Fibroblast of the conjunctiva (primary cell): ENCODE measurements at regions not wholly inside any gene's neighbourhood (a gene's known extent, or its start where the extent isn't known, plus 50 kb on each side); places are given as distances from the start of the nearest gene placed in this dataset.
"Not testable (repeated sequence)": the region's sequence is repeated elsewhere in the genome, so short reads cannot be mapped to it uniquely, and the experiment has no call there.

Source experiments
- DNase-seq: peaks from one replicate; pipeline ENCODE4 v3.0.0-alpha.2; 2010; ENCODE audit warnings: low read depth

DNA sequence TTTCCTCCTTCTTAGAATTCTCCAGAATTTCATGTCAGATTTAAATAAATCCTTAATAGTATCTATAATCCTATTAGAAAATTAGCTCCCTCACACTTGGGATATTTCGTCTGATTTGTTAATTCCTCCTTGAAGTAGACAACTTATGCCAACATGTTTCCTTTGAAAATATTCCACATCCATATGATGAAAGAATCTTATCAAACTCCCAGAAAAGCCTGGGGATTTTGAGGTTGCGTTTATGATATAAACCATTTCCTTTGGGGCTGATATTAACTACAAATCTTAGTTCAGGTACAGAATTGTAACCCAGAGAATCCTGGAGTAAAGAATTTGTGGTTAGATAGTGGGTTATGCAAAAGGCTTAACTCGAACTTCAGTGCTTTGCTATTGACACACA, 2373.8 kb upstream of the ACO1 start:
- DNase-seq = no peak

DNA sequence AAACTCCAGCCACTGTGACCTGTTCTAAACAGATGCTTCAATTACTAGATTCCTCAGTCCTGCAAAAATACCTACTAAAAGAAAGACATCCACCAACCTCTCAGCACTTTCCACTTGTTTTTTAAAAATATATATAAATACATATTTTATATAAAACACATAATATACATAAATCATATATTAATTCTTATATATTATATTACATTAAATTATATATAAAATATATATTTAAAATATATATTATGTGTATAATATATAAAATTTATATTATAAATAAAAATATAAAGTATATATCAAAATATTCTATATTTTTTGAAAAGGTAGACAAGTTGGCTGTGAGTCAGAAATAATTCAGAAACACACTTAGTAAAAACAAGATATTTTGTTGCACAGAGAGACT, 2371.8 kb upstream of the ACO1 start:
- DNase-seq = no peak

DNA sequence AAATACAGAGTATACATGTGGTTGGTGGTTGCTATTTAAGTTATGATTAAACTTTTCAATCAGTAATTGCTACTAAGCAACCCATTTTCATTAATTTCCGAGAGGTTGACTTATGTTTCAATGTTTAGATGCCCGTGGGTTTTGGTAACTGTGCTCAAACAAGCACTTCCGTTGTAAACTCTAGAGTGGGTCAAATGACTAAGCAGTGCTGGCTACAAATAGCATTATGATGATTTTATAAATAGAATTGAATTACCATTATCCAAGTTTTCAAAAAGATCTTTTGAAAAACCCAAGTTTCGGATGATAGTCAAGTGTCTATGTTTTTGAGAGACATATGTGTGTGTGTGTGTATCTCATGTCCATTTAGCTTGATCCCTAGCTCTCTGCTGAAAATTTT, 2369.4 kb upstream of the ACO1 start:
- DNase-seq = no peak

DNA sequence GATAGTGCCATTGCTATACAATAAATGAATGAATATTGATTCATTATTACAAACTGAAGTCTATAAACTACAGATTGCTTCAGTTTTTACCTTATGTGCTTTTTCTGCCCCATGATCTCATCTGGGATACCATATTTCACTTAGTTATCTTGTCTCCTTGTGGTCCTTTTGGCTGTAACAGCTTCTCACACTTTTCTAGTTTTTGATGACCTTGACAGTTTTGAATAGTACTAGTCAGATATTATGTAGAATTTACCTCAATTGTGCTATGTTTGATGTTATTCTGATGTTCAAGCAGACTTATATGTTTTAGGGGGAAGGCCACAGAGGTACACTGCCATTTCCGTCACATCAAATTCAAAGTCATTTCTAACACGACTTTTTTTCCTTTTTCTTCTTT, 2364.3 kb upstream of the ACO1 start:
- DNase-seq = no peak

DNA sequence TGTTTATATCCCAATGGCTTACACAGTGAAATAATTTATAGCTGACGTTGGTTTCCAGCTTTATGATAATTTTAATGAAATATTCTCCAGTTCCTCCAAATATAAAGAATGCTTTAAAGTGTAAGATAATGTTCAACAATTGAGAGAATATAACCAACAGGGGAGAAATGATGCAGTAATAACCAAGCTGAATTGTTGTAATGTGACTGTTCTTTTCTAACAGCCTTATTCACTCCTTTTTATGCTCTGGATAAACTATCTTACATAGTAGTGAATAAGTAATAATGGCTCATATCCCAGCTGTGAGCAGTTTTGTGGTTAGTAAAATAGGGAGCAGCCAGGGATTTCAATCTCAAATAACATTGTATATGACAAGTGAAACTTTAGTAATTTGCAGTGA, 2348.7 kb upstream of the ACO1 start:
- DNase-seq = no peak

DNA sequence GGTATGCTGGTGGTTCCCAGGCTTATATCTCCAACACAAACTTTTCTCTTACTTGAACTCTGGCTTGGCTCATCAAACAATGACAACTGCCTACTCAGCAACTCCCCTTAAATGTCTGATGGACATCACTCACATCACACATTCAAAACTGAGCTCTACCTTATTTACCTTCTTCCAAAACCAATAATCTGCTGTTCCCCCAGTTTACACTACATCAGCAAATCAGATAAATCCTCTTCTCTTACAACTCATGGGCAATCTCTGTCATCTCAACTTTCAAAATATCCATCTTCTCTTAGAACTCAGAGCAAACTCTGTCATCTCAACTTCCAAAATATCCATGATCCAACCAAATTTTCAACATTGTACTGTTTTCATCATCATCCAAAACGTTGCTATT, 2347.9 kb upstream of the ACO1 start:
- DNase-seq = no peak

DNA sequence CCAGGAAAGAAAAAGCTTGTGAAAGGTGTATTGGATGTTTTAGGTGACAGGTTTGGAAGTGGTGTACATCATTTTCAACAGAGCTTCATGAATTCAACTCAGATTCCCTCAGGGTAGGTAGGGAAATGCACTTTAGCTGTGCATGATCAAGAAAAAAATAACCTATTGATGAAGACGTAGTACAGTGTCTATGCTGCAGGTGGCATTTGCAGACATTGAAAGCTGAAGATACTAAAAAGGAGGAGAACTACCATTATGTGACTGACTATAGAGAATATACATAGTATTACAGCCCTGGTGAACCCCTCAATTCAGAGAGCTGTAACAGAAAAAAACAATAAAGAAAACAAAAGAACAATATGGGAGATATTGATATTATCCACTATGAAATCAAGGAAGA, 2344.7 kb upstream of the ACO1 start:
- no peak for DNase-seq

DNA sequence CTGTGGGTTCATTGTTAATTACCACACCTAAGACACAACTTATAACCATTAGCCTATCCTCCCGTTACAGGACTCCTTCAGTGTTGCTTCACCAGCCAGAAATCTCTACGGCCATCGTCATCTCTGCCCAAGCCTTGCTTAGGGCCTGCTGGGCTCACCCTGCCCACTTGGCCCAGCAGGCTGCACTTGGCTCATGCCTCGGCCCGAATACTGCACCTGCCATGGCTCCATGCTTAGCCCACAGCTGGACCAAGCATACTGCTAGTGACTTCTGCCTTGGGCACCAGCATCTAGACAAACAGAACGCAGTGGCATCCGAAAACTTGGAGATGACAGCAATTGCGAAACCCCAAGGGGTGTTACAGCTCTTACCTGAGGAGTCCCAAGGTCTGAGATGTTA, 2336.0 kb upstream of the ACO1 start:
- DNase-seq = no peak

DNA sequence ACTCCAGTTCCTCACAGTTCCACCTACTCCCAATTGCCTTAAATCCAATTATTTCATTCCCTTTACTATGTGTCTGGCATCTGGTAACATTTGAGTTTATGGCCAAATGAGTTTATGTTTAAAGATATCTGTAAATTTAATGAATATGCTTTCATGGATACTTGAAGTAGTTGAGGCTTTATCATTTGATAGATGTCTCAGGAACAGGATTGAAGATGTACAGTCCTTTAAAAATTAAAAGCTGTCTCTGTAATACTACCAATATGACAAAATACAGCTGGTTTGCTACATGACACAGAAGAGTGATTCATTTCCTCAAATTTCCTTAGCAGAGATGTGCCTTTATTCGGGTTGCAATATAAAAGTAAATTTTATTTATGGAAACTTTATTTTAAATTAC, 2326.0 kb upstream of the ACO1 start:
- DNase-seq = no peak

DNA sequence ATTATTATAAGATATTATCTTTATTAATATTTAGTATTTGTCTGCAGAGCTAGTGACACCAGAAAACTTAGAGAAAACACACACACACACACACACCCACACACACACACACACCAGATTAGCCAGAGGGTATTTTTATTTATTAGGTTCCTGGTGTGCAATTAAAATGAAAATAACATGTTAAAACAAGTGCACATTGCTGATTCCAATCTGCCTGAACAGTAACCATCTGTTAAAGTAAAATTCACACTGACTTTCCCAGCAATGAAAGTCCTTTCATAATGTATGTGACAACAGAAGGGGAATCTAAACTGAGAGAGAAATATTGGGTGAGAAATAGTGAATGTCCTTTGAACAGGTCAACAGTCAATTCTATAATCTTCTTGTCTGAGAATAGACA, 2323.5 kb upstream of the ACO1 start:
- DNase-seq = no peak

DNA sequence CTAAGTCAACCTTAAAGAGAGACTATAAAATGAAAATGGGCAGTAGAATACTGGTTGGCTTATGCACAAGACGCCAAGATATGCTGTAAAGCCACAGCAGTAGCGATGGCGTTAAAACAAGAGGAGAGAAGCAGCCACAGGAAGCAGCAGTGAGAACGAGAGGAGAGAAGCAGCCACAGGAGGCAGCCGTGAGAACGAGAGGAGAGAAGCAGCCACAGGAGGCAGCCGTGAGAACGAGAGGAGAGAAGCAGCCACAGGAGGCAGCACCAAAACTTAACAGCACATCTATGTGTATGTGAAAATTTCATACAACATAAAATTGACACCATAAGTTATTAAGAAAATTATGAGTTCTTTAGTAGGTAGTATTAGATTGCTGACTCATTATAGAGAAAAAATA, 2318.6 kb upstream of the ACO1 start:
- DNase-seq = no peak

DNA sequence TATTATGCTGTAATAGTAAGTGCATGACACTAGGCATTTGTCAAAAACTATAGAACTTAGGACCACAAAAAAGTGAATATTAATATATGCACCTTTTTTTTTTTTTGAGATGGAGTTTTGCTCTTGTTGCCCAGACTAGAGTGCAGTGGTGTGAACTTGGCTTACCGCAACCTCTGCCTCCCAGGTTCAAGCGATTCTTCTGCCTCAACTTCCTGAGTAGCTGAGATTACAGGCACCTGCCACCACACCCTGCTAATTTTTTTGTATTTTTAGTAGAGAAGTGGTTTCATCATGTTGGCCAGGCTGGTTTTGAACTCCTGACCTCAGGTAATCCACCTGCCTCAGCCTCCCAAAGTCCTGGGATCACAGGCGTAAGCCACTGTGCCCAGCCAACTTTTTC, 2315.2 kb upstream of the ACO1 start:
- not testable (repeated sequence) for DNase-seq

DNA sequence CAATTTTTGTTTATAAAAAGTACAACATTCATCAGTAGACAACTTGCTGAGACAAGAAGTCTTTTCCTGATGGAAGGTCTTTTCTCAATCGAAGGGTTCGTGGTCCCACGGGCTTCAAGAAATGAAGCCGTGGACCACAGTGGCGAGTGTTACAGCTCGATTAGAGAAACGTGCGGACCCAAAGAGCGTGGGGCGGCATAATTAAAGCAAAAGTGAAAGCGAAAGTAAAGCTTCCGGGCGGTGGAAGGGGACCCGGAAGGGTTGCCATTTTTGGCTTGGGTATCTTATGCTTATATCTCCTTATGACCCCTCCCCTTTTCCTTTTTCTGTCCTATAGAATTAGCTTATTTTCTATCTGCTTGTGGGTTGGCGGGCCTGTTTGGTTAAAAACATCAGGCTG, 2309.4 kb upstream of the ACO1 start:
- no peak for DNase-seq

DNA sequence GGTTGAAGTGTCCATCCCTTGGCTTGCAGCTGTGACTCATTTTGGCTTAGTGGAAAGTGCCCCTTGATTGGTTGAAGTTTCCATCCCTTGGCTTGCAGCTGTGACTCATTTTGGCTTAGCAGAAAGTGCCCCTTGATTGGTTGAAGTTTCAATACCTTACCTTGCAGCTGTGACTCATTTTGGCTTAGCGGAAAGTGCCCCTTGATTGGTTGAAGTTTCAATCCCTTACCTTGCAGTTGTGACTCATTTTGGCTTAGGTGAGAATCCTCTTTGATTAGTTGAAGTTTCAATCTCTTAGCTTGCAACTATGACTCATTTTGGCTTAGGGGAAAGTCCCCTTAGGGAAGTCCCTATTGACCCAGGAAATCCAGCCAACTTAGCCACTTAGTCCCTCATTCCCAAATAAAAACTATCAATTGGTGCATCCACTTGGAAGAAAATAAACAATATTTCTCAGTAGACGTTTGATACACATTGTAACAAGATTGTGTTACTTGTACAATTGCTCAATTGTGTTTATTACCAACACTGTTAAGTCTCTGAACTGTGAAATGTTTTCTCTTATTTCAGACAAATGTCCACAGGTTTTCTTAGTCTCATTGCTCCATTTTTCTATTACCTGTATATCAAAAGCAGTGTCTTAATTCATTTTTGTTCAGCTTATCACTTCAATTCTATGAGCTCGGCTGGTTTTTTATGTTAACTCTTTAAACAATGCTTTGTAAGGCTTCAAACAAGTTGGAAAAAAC, 2308.8 kb upstream of the ACO1 start:
- DNase-seq = no peak

DNA sequence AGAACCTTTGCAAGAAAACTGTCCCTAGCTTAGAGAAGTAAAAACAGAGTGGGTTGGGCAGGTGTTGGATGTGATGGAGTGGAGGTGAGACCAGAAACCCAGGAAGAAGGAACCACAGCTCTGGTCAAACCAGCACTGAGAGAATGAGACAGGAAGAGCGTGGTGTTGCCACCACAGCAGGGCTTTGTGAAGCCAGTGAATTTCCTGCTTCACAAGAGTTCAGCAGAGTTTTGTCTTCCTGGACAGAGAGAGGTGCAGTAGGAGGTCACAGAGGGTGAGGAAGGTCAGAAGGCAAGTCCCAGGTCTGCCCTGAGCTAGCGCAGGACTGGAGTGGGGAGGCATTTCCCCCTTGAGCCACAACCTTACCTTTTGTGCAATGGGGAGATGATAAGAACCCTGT, 2306.2 kb upstream of the ACO1 start:
- DNase-seq = no peak

DNA sequence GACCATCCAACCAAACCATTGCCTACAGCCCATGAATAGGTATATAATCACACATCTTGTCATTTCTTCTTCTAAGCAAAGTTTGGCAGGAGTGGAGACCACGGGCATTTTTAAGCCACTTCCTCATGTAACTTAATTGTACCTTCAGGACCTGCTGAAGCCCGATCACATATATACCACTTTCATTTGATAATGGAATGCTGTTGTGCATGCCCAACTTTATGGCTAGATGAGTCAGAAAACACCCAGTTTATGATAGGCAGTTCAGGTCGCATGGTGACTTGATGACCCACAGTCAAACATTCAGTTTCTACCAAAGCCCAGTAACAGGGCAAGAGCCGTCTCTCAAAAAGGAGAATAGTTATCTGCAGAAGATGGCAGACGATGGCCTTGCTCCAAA, 2295.0 kb upstream of the ACO1 start:
- no peak for DNase-seq

DNA sequence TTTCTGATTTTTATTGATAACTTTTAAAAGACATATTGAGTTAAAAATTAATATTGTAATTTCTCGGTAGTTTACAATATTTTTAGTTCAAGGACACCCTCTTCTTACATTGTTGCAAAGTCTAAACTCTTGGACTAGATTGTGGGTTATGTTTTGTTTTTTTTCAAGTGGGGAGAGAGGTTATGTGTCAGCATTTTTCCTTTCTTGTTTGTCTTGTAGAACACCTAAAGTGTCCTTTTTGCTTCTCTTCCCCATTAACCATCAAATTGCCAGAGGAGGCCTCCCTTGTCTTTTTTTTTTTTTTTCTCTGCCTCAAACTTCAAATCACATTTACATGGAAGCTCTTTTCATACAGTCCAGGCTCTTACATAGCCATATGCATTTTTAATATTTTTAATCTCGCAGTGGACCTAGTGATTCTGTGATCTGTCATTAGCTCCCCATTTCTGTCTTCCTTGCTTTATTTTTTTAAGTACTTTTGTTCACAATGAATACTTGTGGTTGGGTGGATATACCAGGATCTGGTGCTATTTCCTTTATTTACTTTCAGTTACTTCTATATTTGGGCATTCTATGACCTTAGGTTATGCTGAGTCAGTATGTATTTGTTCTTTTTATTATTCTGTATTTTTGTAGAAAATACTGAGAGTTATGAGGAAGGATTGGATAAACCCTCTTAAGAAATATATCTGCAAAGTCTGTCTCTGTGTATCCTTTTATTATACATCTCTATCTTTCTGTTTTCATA, 2280.6 kb upstream of the ACO1 start:
- no peak for DNase-seq

DNA sequence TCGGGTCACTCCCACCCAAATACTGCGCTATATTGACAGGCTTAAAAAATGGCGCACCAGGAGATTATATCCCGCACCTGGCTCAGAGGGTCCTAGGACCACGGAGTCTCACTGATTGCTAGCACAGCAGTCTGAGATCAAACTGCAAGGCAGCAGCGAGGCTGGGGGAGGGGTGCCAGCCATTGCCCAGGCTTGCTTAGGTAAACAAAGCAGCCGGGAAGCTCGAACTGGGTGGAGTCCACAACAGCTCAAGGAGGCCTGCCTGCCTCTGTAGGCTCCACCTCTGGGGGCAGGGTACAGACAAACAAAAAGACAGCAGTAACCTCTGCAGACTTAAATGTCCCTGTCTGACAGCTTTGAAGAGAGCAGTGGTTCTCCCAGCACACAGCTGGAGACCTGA, 2277.3 kb upstream of the ACO1 start:
- not testable (repeated sequence) for DNase-seq

DNA sequence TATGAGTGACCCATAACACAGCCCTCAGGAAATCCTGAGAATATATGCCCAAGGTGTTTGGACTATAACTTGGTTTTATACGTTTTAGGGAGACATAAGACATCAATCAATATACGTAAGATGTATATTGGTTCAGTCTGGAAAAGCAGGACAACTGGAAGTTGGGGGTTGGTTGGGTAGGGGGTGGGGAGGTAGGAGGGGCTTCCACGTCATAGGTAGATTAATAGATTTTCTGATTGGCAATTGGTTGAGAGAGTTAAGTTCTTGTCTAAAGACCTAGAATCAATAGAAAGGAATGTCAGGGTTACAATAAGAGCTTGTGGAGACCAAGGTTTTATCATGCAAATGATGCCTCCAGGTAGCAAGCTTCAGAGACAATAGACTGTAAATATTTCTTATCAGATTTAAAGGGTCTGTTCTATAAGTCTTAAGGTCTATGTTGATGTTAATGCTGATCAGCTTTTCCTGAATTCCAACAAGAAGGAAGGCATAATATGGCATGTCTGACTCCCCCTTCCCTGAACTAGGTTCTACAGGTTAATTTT, 2267.7 kb upstream of the ACO1 start:
- DNase-seq = no peak

DNA sequence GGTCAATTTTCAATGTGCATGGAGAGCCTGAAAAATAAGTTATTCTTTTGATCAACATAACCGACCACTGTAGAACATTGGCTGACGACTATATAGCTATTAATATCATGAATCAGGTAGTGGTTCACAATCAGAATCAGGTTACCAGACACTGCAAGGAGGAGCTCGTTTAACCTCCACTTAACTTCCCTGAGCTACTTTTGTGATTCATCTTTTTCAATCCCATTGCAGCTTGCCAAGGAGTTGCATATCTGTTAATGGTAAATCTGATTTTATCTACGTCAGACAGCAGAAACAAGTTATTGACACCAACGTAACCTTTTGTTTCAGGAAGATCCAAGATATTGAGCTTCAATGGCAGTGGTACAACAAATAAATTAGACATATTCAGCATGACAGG, 2263.8 kb upstream of the ACO1 start:
- DNase-seq = no peak

DNA sequence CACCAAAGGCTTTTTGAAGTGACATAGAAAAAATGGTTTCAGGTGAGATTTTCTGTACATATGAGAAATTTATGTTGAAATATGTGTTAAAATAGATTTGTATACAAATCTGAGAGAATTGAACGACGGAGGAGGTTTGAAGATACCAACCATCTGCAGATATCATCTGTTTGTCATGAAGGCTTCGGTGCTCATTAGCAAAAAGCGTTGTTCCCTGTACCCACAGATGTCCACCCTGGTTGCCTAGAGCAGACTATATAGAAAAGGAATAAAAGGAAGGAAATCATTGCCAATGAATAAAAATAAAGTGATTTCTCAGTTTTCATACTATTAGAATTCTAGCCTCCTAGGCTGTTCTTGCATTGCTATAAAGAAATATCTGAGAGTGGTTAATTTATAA, 2262.8 kb upstream of the ACO1 start:
- no peak for DNase-seq

DNA sequence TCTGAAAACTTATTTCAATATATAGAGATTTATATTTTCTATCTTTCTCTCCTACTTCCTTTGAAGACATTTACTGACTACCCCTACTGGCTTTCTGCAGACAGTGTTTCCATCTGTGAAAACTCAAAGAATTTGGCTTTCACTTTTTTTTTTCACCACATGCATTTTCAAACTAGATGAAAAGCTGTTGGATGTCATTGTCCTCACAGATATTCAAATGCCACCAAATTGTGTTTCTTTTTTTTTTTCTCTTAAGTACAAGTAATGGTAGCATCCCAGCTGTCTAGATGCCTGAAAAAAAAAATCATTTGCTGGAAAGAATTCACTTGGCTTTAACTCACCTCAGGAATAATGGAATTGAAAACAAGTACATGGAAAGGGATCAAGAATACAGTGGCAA, 2258.6 kb upstream of the ACO1 start:
- DNase-seq = no peak

DNA sequence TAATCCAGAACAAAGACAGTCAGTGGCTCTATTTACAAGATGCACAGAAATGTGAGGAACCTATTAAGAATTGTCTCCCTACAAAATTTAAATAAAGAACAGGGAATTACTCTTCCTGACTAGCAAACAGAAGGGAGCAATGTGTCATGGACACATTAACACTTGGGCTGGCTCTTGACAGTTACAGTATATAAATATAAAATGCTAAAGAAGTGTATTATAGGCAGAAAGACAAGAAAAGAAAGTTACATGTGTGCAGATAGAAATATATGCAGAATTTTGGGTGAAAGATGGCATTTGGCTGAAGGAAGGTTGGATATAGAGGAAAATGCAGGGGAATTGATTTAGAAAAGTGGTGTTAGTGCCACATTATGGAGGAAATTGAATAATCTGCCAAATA, 2257.1 kb upstream of the ACO1 start:
- DNase-seq = no peak

DNA sequence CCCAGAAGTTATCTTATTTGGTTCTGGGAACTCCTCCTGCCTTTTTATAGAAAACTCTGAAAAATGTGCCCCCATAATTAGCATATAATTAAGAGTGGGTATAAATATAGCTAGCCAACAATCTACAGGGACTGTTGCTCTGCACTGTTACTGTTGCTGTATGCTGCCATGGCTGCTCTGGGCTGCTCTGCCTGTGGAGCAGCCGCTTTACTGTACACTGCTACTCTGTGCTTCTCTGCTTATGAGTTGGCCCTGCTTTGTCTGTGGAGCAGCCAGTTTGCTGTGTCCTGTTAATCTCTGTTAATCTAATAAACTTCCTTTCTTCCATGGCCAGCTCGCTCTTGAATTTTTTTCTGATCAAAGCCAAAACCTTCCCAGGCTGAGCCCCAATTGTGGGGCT, 2244.0 kb upstream of the ACO1 start:
- no peak for DNase-seq
